ENCODE measurements at regions not wholly inside any gene's neighbourhood (a gene's known extent, or its start where the extent isn't known, plus 50 kb on each side); places are given as distances from the start of the nearest gene placed in this dataset.
"Not testable (repeated sequence)": the region's sequence is repeated elsewhere in the genome, so short reads cannot be mapped to it uniquely, and the experiment has no call there.

- not testable (repeated sequence) for TF ChIP-seq CTCF (IDR thresholded peaks at IDR 0.05; ENCODE audit: borderline replicate concordance, extremely low read depth, low read length, poor library complexity, severe bottlenecking); EZH2 (IDR thresholded peaks at IDR 0.05; ENCODE audit: borderline replicate concordance, low read depth, low read length, severe bottlenecking)
These were observed 298.0 kb downstream of the OR4C45 start for GRCh38 chr11:50330723-50331122.

Data from DND-41 (cell line).